CD1c-positive myeloid dendritic cell (primary cell): ENCODE measurements at regions not wholly inside any gene's neighbourhood (a gene's known extent, or its start where the extent isn't known, plus 50 kb on each side); places are given as distances from the start of the nearest gene placed in this dataset.

Source experiments
- DNase-seq: peaks from one replicate; pipeline ENCODE4 v3.0.0-alpha.2; 2016; ENCODE audit errors: extremely low spot score

DNA sequence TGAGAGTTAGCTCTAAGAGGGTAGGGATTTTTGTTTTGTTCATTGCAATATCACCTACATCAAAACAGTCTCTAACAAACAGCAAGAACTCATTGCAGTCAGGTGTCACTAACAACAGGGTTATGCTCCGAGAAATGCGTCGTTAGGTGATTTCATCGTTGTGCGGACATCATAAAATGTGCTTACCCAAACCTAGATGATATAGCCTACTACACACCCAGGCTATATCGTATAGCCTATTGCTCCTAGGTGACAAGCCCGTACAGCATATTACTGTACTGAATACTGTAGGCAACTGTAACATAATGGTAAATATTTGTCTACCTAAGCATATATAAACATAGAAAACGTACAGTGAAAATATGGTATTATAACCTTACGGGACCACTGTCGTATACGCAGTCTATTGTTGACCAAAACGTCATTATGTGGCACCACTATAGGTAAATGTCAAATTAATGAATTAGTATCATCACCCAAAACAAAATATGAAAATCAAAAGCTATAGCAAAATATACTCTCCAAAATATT lies 49.9 kb upstream of the TAB2 start:
- no peak for DNase-seq
